Coronary artery (tissue), 2 donors: ENCODE measurements at regions not wholly inside any gene's neighbourhood (a gene's known extent, or its start where the extent isn't known, plus 50 kb on each side); places are given as distances from the start of the nearest gene placed in this dataset.

Experiments
- DNase-seq: peaks from one replicate; pipeline ENCODE4 v3.0.0-alpha.2; 2017; ENCODE audit warnings: low spot score
- H3K27ac ChIP-seq, 2 donors: fragments of 200-600 bp; sonication (generic); one replicate each; pipeline ENCODE4 v1.5.1; 2016 to 2019
- H3K4me3 ChIP-seq: fragments of 200-600 bp; sonication (generic); 2 replicates; pipeline ENCODE4 v1.5.1; 2016; ENCODE audit warnings: mild to moderate bottlenecking, moderate library complexity
- TF ChIP-seq, protein P1 (sequence below): fragments of 200-600 bp; sonication (generic); IDR thresholded peaks from one replicate; pipeline ENCODE4 v1.5.1; 2019; ENCODE audit warnings: antibody characterized with exemption

DNA sequence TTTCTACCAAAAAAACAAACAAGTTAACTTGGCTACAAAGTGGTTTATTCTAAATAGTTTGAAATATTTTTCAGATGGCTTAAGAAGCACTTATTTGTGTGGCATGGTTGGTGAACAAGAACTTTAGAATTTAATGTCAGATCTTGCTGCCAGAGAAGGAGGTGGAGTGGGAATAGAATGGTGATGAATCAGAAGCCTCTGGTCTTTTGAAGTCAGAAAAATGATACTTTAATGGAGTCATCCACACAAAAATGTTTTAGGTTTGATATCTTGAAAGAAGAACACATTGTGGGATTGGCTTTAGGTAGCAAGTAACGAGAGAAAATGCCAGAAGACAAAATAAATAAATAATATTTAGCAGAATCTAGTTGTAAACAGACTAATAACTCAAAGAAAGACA is 243.1 kb upstream of the FANCL start:
- TF ChIP-seq, protein P1, sequence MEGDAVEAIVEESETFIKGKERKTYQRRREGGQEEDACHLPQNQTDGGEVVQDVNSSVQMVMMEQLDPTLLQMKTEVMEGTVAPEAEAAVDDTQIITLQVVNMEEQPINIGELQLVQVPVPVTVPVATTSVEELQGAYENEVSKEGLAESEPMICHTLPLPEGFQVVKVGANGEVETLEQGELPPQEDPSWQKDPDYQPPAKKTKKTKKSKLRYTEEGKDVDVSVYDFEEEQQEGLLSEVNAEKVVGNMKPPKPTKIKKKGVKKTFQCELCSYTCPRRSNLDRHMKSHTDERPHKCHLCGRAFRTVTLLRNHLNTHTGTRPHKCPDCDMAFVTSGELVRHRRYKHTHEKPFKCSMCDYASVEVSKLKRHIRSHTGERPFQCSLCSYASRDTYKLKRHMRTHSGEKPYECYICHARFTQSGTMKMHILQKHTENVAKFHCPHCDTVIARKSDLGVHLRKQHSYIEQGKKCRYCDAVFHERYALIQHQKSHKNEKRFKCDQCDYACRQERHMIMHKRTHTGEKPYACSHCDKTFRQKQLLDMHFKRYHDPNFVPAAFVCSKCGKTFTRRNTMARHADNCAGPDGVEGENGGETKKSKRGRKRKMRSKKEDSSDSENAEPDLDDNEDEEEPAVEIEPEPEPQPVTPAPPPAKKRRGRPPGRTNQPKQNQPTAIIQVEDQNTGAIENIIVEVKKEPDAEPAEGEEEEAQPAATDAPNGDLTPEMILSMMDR: no peak
- Histone ChIP-seq H3K4me3 (no peak overlapping the region), H3K27ac (no peak overlapping the region)
- DNase-seq: no peak

DNA sequence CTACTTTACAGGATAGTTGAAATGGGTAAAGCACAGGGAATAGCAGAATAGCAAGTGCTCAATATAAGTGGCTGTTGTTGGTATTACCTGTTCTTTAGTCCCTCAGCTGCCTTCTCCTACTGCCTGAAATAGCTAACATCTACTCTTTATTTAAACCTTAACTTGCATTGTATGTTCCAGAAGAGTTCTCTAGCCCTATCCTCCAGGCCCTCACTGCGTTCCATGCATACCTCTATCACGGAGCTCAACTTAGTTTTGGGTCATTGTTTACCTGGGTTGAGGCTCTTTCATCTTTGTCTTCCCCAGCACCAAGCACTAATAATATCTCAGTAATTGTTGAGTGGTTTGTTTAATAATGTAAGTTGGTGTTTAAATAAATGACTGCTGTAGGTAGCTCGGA is 242.2 kb upstream of the FANCL start:
- DNase-seq: no peak
- Histone ChIP-seq H3K4me3 (no peak overlapping the region), H3K27ac (no peak overlapping the region)
- TF ChIP-seq, protein P1: no peak

DNA sequence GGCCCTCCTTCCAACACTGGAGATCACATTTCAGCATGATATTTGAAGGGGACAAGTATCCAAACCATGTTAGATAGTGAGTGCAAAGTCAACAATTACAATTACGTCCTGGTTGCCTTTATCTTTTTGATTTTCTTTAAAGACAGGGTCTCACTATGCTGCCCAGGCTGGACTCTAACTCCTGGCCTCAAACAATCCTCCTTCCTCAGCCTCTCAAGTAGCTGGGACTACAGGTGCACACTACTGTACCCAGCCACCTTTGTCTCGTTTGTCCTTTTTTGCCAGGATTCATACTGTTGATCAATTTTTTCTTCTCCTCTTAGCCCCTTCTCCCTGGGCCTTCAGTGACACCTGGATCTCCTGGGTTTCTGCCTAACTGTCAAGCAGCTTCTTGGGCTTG is 240.5 kb upstream of the FANCL start:
- TF ChIP-seq, protein P1: no peak
- Histone ChIP-seq H3K27ac (no peak overlapping the region), H3K4me3 (no peak overlapping the region)
- no peak for DNase-seq

DNA sequence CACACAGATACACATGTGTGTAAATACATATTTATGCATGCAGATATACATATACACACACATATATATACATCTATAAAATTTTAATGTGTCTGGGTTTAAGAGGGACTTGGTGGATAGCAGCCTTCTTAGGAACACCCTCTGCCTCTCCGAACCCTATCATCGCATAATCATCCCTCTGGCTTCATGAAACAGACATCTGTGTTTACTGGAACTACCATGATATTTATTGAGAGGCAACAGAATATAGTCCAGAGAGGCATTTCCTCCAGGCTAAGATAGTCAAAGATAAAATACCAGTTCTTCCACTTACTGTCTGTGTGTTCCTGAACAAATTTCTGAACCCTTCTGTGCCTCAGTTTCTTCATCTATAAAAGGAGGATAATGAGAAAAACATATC is 239.0 kb upstream of the FANCL start:
- Histone ChIP-seq H3K27ac (no peak overlapping the region), H3K4me3 (no peak overlapping the region)
- TF ChIP-seq, protein P1: no peak
- no peak for DNase-seq

DNA sequence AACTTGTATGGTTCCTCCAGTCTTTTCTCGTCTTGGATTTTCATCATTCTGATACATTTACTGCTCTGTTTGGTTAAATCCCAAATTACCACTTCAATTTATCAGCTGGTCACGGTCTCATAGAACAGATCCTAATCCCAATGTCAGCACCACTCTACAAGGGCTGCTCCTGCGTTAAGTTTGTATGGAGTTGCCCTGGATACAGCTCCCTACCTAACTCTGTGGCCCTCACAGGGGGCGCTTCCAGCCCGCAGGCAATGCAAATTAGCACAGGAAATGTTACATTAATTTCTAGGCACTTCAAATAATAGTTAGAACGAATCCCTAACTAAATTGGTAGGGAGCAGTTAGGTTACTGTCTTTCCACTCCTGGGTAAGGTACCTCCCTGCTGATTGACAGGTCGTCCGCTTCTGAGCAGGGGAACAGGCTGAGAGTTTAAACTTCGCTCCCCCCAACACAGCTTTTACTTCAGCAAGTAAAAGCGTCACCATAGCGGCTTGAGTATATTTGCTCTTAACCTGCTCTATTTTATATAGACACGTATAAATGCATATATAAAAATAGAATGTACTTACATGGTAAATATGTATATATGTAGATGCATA is 238.5 kb upstream of the FANCL start:
- TF ChIP-seq, protein P1: no peak
- no peak overlapping the region for H3K4me3 ChIP-seq

DNA sequence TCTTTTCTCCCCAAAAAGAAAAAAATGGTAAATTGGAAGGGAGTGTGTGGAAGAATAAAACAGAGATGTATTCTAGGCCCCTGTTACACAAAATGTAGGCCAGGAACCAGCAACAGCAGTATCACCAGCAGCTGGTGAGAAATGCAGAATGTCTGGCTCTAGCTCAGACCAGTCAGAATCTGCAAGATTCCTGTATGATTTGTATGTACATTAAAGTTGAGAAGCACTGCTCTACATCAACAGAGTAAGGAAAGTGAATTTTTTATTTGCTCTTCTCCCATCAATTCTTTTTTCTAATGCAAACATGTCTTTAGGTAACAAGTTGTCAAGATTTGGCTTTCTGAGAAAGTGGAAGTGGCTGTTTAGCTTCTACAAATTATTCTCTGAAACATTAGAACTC is 235.4 kb upstream of the FANCL start:
- DNase-seq: no peak
- TF ChIP-seq, protein P1: no peak
- Histone ChIP-seq H3K4me3 (no peak overlapping the region), H3K27ac (no peak overlapping the region)

More for the DNA sequence above, 238.5 kb upstream of the FANCL start:
- no peak for DNase-seq
- no peak overlapping the region for H3K27ac ChIP-seq

DNA sequence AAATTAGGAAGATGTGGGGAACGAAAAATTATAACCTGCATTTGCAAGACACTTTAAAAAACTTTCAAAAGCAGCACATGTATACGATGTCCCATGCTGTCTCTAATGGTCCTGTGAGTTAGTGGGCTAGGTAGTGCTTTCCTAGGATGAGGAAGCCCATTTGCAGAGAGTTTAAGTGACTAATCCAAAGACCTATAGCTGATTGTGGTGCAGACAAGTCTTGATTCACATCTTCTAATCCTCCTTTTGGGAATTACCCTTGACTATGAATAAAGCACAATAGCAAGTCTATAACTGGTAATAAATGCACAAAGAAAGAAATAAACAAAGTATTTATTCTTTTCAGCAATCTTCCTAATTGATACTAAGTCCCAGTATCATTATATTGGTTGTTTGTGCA is 234.6 kb upstream of the FANCL start:
- TF ChIP-seq, protein P1: no peak
- Histone ChIP-seq H3K4me3 (no peak overlapping the region), H3K27ac (no peak overlapping the region)
- no peak for DNase-seq
